HG03103 (cell line): ENCODE measurements at regions not wholly inside any gene's neighbourhood (a gene's known extent, or its start where the extent isn't known, plus 50 kb on each side); places are given as distances from the start of the nearest gene placed in this dataset.
"Not testable (repeated sequence)": the region's sequence is repeated elsewhere in the genome, so short reads cannot be mapped to it uniquely, and the experiment has no call there.

ENCODE experiments used
- ATAC-seq: cut with Tn5 transposase; IDR thresholded peaks from one replicate; pipeline ENCODE4 v1.9.1; 2021; ENCODE audit warnings: low read depth; ENCODE audit not compliant: unreplicated experiment

DNA sequence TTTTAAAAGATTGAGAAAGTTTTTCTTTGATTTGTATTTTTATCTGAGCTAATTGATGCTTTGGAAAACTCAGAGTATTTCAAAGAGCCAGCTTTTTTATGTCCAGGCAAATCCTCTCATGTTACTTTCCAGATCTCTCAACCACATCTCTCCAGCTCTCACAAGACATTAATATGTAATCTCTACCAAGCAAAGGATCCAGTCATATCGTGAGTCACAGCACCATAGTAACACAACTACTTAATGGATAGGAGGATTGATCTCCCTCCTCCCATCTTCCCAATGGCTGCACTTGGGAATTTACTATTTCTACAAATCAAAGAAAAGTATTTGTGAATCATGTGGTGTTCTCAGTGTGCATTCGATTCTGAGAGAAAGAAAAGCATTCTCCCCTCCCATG, 63.3 kb downstream of the POU4F1 start:
- ATAC-seq, result no peak

GRCh38 chr13:78526044-78526443, 77.3 kb downstream of the POU4F1 start:
- not testable (repeated sequence) for ATAC-seq

GRCh38 chr13:78524936-78525335, 78.4 kb downstream of the POU4F1 start:
- ATAC-seq, result no peak

DNA sequence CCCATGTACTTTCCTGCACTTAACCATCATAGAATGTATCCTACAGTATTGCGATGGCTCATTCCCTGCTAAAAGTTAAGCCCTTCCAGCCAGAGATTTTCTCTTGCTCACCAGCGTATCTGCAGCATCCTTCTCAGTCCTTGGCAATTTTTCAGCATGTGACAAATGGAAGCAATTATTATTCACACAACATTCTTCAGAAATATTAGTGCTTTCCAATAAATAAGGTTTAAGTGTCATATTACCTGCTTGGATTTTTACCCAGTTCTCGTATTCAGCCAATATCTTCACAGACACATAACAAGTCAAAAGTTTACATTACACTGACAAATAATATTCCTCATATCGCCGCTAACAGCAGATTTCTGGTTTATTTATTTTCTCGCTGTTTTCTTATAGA, 82.3 kb downstream of the POU4F1 start:
- ATAC-seq, result no peak

DNA sequence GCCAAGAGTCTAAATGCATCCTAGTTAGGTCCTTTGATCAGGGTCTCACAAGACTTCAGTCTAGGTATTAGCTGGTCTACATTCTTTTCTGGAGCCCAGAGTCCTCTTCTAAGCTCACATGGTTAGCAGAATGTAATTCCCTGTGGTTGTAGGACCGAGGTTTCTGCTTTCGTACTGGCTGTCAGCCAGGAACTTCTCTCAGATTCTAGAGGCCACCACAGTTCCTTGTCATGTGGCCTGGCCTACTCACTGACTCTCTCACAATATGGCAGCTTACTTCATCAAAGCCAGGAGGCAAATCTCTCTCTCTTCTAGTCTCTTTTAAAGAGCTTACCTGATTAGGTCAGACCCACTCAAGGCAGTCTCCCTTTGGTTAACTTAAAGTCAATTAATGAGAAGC, 82.9 kb downstream of the POU4F1 start:
- no peak for ATAC-seq

GRCh38 chr13:78518482-78518881, 84.9 kb downstream of the POU4F1 start:
- ATAC-seq, result not testable (repeated sequence)

DNA sequence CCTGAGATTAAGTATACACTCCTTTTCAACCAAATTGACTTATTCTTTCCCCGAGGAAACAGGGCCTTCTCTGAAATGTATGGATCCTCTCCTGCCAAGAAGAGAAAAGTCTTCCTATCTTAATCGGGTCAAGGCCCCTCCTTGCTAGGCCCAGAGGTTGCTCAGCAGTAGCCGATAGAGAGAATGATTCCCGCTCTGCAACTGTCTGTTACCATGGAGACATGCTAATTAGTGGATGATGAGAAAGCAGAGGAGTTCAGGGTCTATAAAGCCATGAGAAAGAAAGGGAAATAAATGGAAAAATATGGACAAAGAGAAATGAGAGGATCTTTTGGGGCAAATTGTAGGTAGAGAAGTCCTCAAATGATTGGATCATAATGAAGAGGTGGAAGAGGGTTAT, 103.5 kb downstream of the POU4F1 start:
- ATAC-seq, result no peak

DNA sequence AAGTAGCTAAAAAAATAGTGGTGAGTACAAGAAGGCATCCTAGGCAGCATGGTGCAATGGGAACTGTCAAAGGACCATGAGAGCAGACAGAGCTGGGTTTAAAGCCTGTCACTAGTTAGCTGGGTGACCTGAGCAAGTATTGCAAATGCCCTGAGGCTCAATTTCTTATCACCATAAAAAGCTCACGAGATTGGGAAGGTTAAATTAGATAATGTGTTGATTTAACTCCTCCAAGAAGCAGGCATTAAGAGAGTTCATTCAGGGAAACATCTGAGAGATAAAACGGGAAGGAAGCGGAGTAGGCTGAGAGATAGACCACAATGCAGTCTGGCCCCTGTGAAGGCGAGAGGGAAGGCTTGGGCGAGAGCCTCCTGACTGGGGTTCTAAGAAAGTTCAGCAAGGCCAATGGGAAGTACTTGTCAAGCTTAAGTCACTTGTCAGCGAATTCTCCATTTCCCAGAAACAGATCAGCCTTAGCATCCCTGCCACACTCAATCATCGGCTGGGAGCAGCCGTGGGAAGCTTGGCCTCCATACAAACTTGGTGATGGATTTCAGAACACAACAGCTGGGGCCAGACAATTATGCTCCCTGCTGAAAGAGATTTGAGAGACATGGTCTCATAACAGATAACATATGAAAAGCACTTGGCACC, 105.5 kb downstream of the POU4F1 start:
- no peak for ATAC-seq

- no peak for ATAC-seq
These were observed 111.4 kb downstream of the POU4F1 start for GRCh38 chr13:78491978-78492377.

DNA sequence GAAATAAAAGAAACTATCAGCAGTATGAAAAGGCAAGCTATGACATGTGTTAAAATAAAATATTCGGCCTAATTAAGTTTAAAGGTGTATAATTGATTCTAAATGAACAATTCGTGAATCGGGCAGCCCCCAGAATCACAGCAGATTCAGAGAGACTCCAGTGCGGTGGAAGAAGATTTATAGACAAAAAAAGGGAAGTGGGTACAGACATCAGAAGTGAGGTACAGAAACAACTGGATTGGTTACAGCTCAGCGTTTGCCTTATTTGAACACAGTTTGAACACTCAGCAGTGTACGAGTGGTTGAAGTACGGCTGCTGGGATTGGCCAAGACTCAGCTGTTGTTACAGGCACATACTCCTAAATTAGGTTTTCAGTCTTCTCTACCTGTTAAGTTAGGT, 113.1 kb downstream of the POU4F1 start:
- not testable (repeated sequence) for ATAC-seq

GRCh38 chr13:78487707-78488106, 115.6 kb downstream of the POU4F1 start:
- no peak for ATAC-seq

DNA sequence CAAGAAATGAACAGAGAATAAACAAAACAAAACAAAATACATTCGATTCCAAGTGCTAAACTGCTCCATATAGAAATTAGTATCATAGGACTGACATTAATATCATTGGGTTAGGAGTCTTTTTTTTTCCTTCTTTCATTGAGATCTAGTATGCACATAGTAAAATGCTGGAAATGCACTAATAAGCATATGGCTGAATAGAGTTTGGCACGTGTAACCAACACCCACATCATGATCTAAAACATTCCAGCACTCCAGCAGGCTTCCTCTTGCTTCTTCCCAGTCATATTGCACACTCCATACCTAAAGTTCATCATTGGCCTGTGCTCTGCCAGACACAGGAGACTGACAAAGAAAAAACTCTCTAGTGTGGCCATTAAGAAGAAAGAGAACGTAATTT, 117.5 kb downstream of the POU4F1 start:
- ATAC-seq, result no peak

DNA sequence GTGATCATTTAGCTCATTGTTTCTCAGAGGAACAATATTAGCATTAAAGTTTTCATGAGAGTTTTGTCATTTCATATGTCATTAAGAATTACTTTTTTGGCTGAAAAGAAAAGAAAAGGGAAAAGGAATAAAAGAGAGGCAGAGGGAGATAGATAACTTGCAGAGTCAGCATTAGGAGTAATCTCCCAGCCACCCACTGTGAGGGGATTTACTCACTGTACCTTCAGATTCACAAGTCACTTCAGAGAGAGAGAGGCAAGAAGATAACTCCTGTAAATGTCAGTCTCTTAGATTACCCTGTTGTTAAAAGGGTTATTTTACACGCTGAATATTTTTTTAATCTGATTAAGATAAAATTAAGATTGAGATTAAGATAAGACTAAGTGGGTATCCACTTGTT, 125.2 kb downstream of the POU4F1 start:
- ATAC-seq, result no peak

- no peak for ATAC-seq
These were observed 126.4 kb downstream of the POU4F1 start for GRCh38 chr13:78476910-78477309.

GRCh38 chr13:78468621-78469020, 134.7 kb downstream of the POU4F1 start:
- no peak for ATAC-seq

DNA sequence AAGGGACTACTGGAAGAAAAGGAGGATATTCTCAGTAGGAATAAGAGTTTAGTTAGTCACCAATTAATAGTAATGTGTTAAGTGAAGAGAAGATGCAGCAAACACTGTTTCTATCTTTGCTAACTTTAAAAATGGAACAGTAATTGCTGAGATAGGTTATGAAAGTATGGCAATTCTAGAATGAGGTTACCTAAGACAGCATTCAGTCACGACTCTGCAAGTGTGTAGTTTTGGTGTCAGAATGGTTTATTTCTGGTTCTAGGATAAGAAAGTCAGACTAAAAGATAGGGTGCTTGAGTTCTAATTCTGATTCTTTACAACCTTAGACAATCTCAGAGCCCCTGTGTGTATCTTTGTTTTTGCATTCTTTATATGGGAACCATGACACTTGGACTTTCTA, 138.1 kb downstream of the POU4F1 start:
- no peak for ATAC-seq

DNA sequence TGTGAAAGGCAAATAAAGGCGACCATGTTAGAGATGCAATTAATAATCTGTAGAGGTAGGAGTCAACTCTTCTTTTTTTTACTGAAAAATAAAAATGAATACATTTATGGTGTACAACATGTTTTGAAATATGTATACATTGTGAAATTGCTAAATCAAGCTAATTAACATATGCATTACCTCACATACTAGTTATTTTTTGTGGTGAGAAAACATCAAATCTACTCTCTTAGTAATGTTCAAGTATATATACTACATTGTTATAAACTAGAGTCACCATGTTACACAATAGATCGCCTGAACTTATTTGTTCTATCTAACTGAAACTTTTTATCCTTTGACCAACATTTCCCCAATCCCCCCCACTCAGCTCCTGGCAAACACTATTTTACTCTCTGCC, 143.2 kb downstream of the POU4F1 start:
- no peak for ATAC-seq

DNA sequence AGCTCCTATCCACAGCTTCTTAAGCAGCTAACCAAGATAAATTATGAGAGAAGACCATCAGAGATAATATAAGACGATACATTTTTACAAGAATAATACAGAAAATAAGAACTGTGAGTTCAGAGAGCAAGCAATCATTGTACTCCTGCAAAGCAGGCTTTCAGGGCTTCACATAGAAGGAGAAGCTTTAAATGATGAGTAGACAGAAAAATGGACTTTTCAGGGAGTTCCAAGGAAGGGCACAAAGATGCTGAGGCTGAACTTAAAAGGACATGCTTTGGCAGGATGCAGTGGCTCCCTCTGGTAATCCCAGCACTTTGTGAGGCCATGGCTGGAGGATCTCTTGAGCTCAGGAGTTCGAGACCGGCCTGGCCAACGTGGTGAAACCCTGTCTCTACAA, 159.5 kb downstream of the POU4F1 start:
- no peak for ATAC-seq

- ATAC-seq, result no peak
These were observed 165.6 kb downstream of the POU4F1 start for GRCh38 chr13:78437781-78438180.

- ATAC-seq, result no peak
These were observed 167.0 kb downstream of the POU4F1 start for GRCh38 chr13:78436311-78436710.

DNA sequence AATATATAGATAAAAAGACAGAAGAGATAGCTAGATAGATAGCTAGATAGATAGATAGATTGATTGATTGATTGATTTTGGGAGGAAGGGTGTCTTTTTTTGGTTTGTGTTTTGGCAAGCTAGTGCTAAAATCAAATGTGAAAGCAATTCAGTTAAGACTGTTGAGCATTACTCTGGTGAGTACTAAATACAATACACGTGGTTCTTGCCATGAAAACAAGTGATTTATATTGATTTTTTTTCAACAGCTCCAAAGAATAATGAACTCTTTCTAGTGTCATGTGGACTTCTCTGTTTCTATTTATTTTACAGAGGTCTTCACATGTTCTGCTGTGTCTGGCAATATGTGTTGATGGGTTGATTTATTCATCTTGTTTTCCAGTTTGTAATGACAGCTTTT, 172.0 kb downstream of the POU4F1 start:
- ATAC-seq, result no peak

DNA sequence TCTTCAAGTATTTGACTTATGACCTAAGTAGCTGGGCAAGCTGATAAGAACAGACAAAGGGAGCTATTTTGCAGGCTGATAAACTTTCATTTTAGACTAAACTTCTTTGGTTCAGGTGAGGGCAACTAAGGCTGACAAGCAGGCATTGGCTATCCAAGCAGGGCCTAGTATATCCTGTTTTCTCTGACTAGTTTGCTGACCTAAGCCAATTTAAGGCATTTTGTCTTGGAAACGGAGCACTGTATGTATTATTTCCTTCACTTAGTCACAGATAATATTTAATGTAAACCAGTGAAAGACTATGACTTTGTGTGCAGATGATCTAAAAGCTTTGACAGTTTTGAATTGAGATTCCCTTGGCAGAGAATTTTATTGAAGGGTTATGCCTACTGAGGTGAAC, 172.5 kb downstream of the POU4F1 start:
- ATAC-seq, result no peak

- no peak for ATAC-seq
These were observed 173.1 kb downstream of the POU4F1 start for GRCh38 chr13:78430166-78430791.
